Inflammatory macrophage treated with lipopolysaccharide for 4 hours (primary cell): ENCODE measurements at regions not wholly inside any gene's neighbourhood (a gene's known extent, or its start where the extent isn't known, plus 50 kb on each side); places are given as distances from the start of the nearest gene placed in this dataset.

Experiments
- DNase-seq: peaks from one replicate; pipeline ENCODE4 v3.0.0-alpha.2; 2020

- DNase-seq: no peak
These were observed 115.5 kb downstream of the LSMEM1 start for GRCh38 chr7:112596260-112596659.

GRCh38 chr7:112596981-112597380 lies 116.2 kb downstream of the LSMEM1 start:
- no peak for DNase-seq

GRCh38 chr7:112603673-112604072 lies 122.9 kb downstream of the LSMEM1 start:
- DNase-seq: no peak

GRCh38 chr7:112610636-112611035 lies 129.8 kb downstream of the LSMEM1 start:
- DNase-seq: no peak

GRCh38 chr7:112615701-112616100 lies 134.9 kb downstream of the LSMEM1 start:
- DNase-seq: no peak

GRCh38 chr7:112616295-112616694 lies 135.5 kb downstream of the LSMEM1 start:
- no peak for DNase-seq

GRCh38 chr7:112619343-112619742 lies 138.6 kb downstream of the LSMEM1 start:
- DNase-seq: no peak

GRCh38 chr7:112622159-112622715 lies 141.4 kb downstream of the LSMEM1 start:
- no peak for DNase-seq

- no peak for DNase-seq
These were observed 143.6 kb downstream of the LSMEM1 start for GRCh38 chr7:112624416-112624815.

GRCh38 chr7:112630565-112630964 lies 149.8 kb downstream of the LSMEM1 start:
- no peak for DNase-seq

- no peak for DNase-seq
These were observed 153.3 kb downstream of the LSMEM1 start for GRCh38 chr7:112634107-112634506.

- no peak for DNase-seq
These were observed 154.5 kb downstream of the TMEM168 start for GRCh38 chr7:112635742-112636141.

GRCh38 chr7:112638675-112639400 lies 151.4 kb downstream of the TMEM168 start:
- no peak for DNase-seq

GRCh38 chr7:112640685-112641084 lies 149.5 kb downstream of the TMEM168 start:
- no peak for DNase-seq

GRCh38 chr7:112646783-112647182 lies 143.4 kb downstream of the TMEM168 start:
- DNase-seq: no peak

GRCh38 chr7:112648781-112649180 lies 141.4 kb downstream of the TMEM168 start:
- no peak for DNase-seq

- no peak for DNase-seq
These were observed 140.6 kb downstream of the TMEM168 start for GRCh38 chr7:112649560-112649959.

- no peak for DNase-seq
These were observed 135.6 kb downstream of the TMEM168 start for GRCh38 chr7:112654322-112655216.

GRCh38 chr7:112665709-112666108 lies 124.5 kb downstream of the TMEM168 start:
- DNase-seq: no peak

- DNase-seq: no peak
These were observed 121.6 kb downstream of the TMEM168 start for GRCh38 chr7:112668561-112668960.

GRCh38 chr7:112669306-112669705 lies 120.9 kb downstream of the TMEM168 start:
- DNase-seq: no peak

GRCh38 chr7:112670193-112670592 lies 120.0 kb downstream of the TMEM168 start:
- DNase-seq: no peak

GRCh38 chr7:112678626-112679025 lies 111.6 kb downstream of the TMEM168 start:
- no peak for DNase-seq
